ENCODE measurements at regions not wholly inside any gene's neighbourhood (a gene's known extent, or its start where the extent isn't known, plus 50 kb on each side); places are given as distances from the start of the nearest gene placed in this dataset.
A peak's percentile ranks its signal among the peaks of the same experiment; 100 is the strongest.

GRCh38 chr18:77851802-77852201, 602.2 kb downstream of the GALR1 start:
- DNase-seq (ENCODE audit: low read depth), result no peak

- DNase-seq (ENCODE audit: low read depth), result no peak
Measured at GRCh38 chr18:77853859-77854258, 604.2 kb downstream of the GALR1 start.

GRCh38 chr18:77857678-77858655, 608.3 kb downstream of the GALR1 start:
- no peak for DNase-seq (ENCODE audit: low read depth)

- DNase-seq (ENCODE audit: low read depth), result no peak
Measured at GRCh38 chr18:77859634-77860033, 610.0 kb downstream of the GALR1 start.

GRCh38 chr18:77862066-77862757, 612.6 kb downstream of the GALR1 start:
- DNase-seq (ENCODE audit: low read depth), result no peak

- DNase-seq (ENCODE audit: low read depth), result no peak
Measured at GRCh38 chr18:77865853-77866252, 616.2 kb downstream of the GALR1 start.

GRCh38 chr18:77866351-77866750, 616.7 kb downstream of the GALR1 start:
- DNase-seq (ENCODE audit: low read depth), result no peak

- no peak for DNase-seq (ENCODE audit: low read depth)
Measured at GRCh38 chr18:77870199-77870598, 620.6 kb downstream of the GALR1 start.

- no peak for DNase-seq (ENCODE audit: low read depth)
Measured at GRCh38 chr18:77870894-77871293, 621.2 kb downstream of the GALR1 start.

- DNase-seq (ENCODE audit: low read depth), result no peak
Measured at GRCh38 chr18:77872166-77872565, 622.5 kb downstream of the GALR1 start.

GRCh38 chr18:77876319-77876865, 626.7 kb downstream of the GALR1 start:
- DNase-seq (ENCODE audit: low read depth), result no peak

GRCh38 chr18:77879829-77880228, 630.2 kb downstream of the GALR1 start:
- DNase-seq (ENCODE audit: low read depth), result no peak

- no peak for DNase-seq (ENCODE audit: low read depth)
Measured at GRCh38 chr18:77884454-77884853, 634.8 kb downstream of the GALR1 start.

- no peak for DNase-seq (ENCODE audit: low read depth)
Measured at GRCh38 chr18:77894060-77894459, 644.4 kb downstream of the GALR1 start.

- no peak for DNase-seq (ENCODE audit: low read depth)
Measured at GRCh38 chr18:77895250-77895649, 645.6 kb downstream of the GALR1 start.

GRCh38 chr18:77896586-77897252, 647.1 kb downstream of the GALR1 start:
- no peak for DNase-seq (ENCODE audit: low read depth)

GRCh38 chr18:77897606-77898005, 648.0 kb downstream of the GALR1 start:
- DNase-seq (ENCODE audit: low read depth), result no peak

- DNase-seq (ENCODE audit: low read depth), result peak; percentile 9
Measured at GRCh38 chr18:77899972-77900754, 650.5 kb downstream of the GALR1 start.

- DNase-seq (ENCODE audit: low read depth), result no peak
Measured at GRCh38 chr18:77905011-77905410, 655.4 kb downstream of the GALR1 start.

- DNase-seq (ENCODE audit: low read depth), result no peak
Measured at GRCh38 chr18:77905449-77906055, 655.9 kb downstream of the GALR1 start.

Data from forelimb muscle (tissue), 1 donor.